Stomach (tissue), 4 donors: ENCODE measurements at regions not wholly inside any gene's neighbourhood (a gene's known extent, or its start where the extent isn't known, plus 50 kb on each side); places are given as distances from the start of the nearest gene placed in this dataset.

ENCODE experiments used
- CTCF ChIP-seq, 7 experiments: fragments of 450-650 bp in 4 of 7; fragments of 200-600 bp in 3 of 7; sonication (generic) in 3 of 7; IDR thresholded peaks; one replicate each; pipeline ENCODE4 v1.5.1; 2016 to 2019; ENCODE audit warnings: antibody characterized with exemption in 7 of 7, control low read depth in 2 of 7, mild to moderate bottlenecking in 1 of 7
- POLR2A ChIP-seq, 4 donors: fragments of 450-650 bp; IDR thresholded peaks; one replicate each; pipeline ENCODE4 v1.6.1; 2016; ENCODE audit warnings: antibody characterized with exemption in 4 of 4, control low read depth in 2 of 4, mild to moderate bottlenecking in 1 of 4, moderate library complexity in 1 of 4
- POLR2AphosphoS5 ChIP-seq, 3 donors: sonication (generic); formaldehyde crosslinking; IDR thresholded peaks; one replicate each; pipeline ENCODE4 v1.6.1; 2016; ENCODE audit warnings: antibody characterized with exemption in 3 of 3

GRCh38 chr17:33611532-33611931 is 318.4 kb upstream of the ASIC2 start:
- TF ChIP-seq CTCF (IDR thresholded peaks at IDR 0.05), result no peak
- no peak for TF ChIP-seq POLR2AphosphoS5 (IDR thresholded peaks at IDR 0.05)
- TF ChIP-seq POLR2A (IDR thresholded peaks at IDR 0.05), result no peak
